Heart left ventricle (tissue), 16 donors: ENCODE measurements at regions not wholly inside any gene's neighbourhood (a gene's known extent, or its start where the extent isn't known, plus 50 kb on each side); places are given as distances from the start of the nearest gene placed in this dataset.

Experiments used
- ATAC-seq, 4 donors: fragments of 200-7000 bp; cut with Tn5 transposase; one replicate each; pipeline ENCODE4 v1.9.1; 2020 to 2022; ENCODE audit warnings: moderate library complexity in 4 of 4, mild to moderate bottlenecking in 3 of 4, moderate number of reproducible peaks in 1 of 4
- DNase-seq, 5 donors: peaks; one replicate each; pipeline ENCODE4 v3.0.0-alpha.2; 2020
- H3K27ac ChIP-seq, 12 donors: fragments of 200-600 bp; sonication (generic) in 4 of 12; one replicate each; pipeline versions ENCODE4 v1.5.0 to v1.8.0; 2016 to 2022; ENCODE audit warnings: mild to moderate bottlenecking in 2 of 12
- H3K27me3 ChIP-seq, 9 donors: fragments of 200-600 bp; sonication (generic) in 2 of 9; one replicate each; pipeline versions ENCODE4 v1.5.1 to v1.8.0; 2016 to 2022; ENCODE audit warnings: mild to moderate bottlenecking in 3 of 9
- H3K36me3 ChIP-seq, 9 donors: fragments of 200-600 bp; sonication (generic) in 2 of 9; one replicate each; pipeline versions ENCODE4 v1.5.0 to v1.8.0; 2018 to 2022; ENCODE audit warnings: mild to moderate bottlenecking in 2 of 9
- H3K4me1 ChIP-seq, 12 donors: fragments of 200-600 bp; sonication (generic) in 4 of 12; one replicate each; pipeline versions ENCODE4 v1.5.0 to v1.8.0; 2016 to 2022; ENCODE audit warnings: mild to moderate bottlenecking in 3 of 12
- H3K4me3 ChIP-seq, 12 donors: fragments of 200-600 bp; sonication (generic) in 4 of 12; one replicate each; pipeline versions ENCODE4 v1.5.0 to v1.8.0; 2017 to 2022; ENCODE audit warnings: mild to moderate bottlenecking in 9 of 12, moderate library complexity in 4 of 12
- H3K9me3 ChIP-seq, 12 donors: fragments of 200-600 bp; sonication (generic) in 4 of 12; one replicate each; pipeline versions ENCODE4 v1.5.0 to v1.8.0; 2016 to 2022; ENCODE audit warnings: mild to moderate bottlenecking in 1 of 12
- POLR2A ChIP-seq, 2 donors: fragments of 450-650 bp; IDR thresholded peaks; one replicate each; pipeline ENCODE4 v1.6.1; 2017; ENCODE audit warnings: antibody characterized with exemption in 2 of 2, mild to moderate bottlenecking in 2 of 2, moderate library complexity in 2 of 2
- whole genome bisulfite sequencing, 4 donors: extraction: QIAGEN DNeasy Blood & Tissue Kit in 2 of 4; methylation state at CpG; one replicate each; pipeline versions ENCODE4 v1.1.5 to v1.1.7; 2013 to 2018; 5-methylcytosine and 5-hydroxymethylcytosine counted together
- intact Hi-C, 10 donors: fragments of 100-400 bp; cut with DNase I; formaldehyde crosslinking; loops; one replicate each; pipeline versions ENCODE4 v1.11.1 to v1.14.2; 2022
- TF ChIP-seq, protein P1 (sequence below), 12 donors: fragments of 200-600 bp; sonication (generic) in 4 of 12; IDR thresholded peaks; one replicate each; pipeline versions ENCODE4 v1.5.0 to v1.8.0; 2018 to 2022; ENCODE audit warnings: antibody characterized with exemption in 12 of 12, mild to moderate bottlenecking in 5 of 12
- donor health status: ischemic (EF 13 %, LVEDD 7.1; RV severe dilation, severe dysfunction).
- donor health status: healthy with polysubstance abuse.
- donor health status: DM: no; HTN: yes; CAD: no.
- donor health status: DM: no; HTN: no; CAD: no.
- donor health status: ischemic (EF 25% LVEDD 6.9; RV normal size, moderate dysfunction).
- donor health status: ischemic (EF 25% LVEDD 5.7; RV mildly dilated, moderate dysfunction).
- donor health status: healthy.
- donor health status: DM: yes; HTN: yes; CAD: no.
- donor health status: ischemic (EF 35%, LVEDD 5.7; RV mildly dilated, moderate dysfunction).
- donor health status: nonischemic (EF 11% LVEDD 7.7; RV severe dilation, severe dysfunction).
- donor health status: DM: yes; HTN: yes; CAD: no.
- donor health status: PGD.
- donor health status: ischemic (EF 29% LVEDD 5.4; RV normal size, mild dysfunction).
- donor health status: nonischemic (EF 23%, LVEDD 6.1; RV moderate dilation, normal function).

GRCh38 chr11:32312206-32312817, 123.0 kb downstream of the WT1 start:
- 71 to 80% (median 78%) methylated on average over 6 of the region's 6 CpGs for WGBS, 4 donors
- no peak for DNase-seq
- TF ChIP-seq, protein P1, sequence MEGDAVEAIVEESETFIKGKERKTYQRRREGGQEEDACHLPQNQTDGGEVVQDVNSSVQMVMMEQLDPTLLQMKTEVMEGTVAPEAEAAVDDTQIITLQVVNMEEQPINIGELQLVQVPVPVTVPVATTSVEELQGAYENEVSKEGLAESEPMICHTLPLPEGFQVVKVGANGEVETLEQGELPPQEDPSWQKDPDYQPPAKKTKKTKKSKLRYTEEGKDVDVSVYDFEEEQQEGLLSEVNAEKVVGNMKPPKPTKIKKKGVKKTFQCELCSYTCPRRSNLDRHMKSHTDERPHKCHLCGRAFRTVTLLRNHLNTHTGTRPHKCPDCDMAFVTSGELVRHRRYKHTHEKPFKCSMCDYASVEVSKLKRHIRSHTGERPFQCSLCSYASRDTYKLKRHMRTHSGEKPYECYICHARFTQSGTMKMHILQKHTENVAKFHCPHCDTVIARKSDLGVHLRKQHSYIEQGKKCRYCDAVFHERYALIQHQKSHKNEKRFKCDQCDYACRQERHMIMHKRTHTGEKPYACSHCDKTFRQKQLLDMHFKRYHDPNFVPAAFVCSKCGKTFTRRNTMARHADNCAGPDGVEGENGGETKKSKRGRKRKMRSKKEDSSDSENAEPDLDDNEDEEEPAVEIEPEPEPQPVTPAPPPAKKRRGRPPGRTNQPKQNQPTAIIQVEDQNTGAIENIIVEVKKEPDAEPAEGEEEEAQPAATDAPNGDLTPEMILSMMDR (IDR thresholded peaks at IDR 0.05) = no peak
- no peak for TF ChIP-seq POLR2A (IDR thresholded peaks at IDR 0.05)
- Histone ChIP-seq H3K4me3 (no peak overlapping the region), H3K9me3 (no peaks in the 10 kb centered on the region), H3K4me1 (peaks cover 0 to 3% (median 0%) of the 10 kb centered on the region in 12 donors), H3K27ac (no peak overlapping the region), H3K36me3 (no peaks in the 10 kb centered on the region), H3K27me3 (peaks cover 0 to 16% (median 0%) of the 10 kb centered on the region in 9 donors)
- ATAC-seq = no peak
- intact Hi-C loops = no loop called here

DNA sequence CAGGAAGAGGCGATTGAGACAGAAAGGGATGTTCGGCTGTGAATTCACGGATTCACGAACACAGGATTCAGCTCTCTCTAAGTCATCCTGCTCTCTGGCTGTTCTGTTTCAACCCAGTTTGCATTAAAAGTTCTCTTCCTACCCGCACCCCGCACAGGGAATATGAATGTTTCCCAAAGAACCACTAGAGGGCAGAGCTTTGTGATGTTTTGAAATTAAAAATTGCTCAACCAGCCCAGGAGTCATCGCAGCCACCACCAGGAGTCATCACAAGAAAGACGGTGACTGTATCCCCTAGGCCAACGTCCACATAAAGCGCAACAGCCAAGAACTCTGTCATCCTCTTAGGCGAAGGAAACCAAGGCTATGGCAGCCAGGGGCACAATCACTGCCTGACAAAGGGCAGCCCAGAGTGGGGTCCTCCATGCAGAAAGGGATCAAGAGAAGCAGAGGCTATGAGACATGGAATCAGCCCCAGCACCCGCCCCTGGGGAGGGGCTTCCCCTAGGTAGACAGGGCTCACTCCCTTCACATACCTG, 122.4 kb downstream of the WT1 start:
- peak in 1 of 5 donors; percentile 32 for DNase-seq
- Histone ChIP-seq H3K27me3 (peaks cover 0 to 16% (median 0%) of the 10 kb centered on the region in 9 donors), H3K36me3 (no peaks in the 10 kb centered on the region), H3K9me3 (no peaks in the 10 kb centered on the region), H3K4me1 (peaks cover 0 to 3% (median 0%) of the 10 kb centered on the region in 12 donors), H3K4me3 (no peak overlapping the region), H3K27ac (no peak overlapping the region)
- TF ChIP-seq POLR2A (IDR thresholded peaks at IDR 0.05) = no peak
- TF ChIP-seq, protein P1 (IDR thresholded peaks at IDR 0.05) = peak; percentile 33 to 61 (median 46)
- ATAC-seq = peak in 3 of 4 donors; percentile 34 to 76 (median 73)
- WGBS, 4 donors = 29 to 43% (median 35%) methylated on average over 12 of the region's 12 CpGs
- intact Hi-C loops = no loop called here

GRCh38 chr11:32313477-32313876, 121.9 kb downstream of the WT1 start:
- peaks cover 0 to 16% (median 0%) of the 10 kb centered on the region in 9 donors for H3K27me3 ChIP-seq
- ATAC-seq (no peak), DNase-seq (no peak)
- H3K9me3 ChIP-seq = no peaks in the 10 kb centered on the region
- H3K36me3 ChIP-seq = no peaks in the 10 kb centered on the region
- TF ChIP-seq, protein P1 (IDR thresholded peaks at IDR 0.05) = no peak
- no peak for TF ChIP-seq POLR2A (IDR thresholded peaks at IDR 0.05)
- H3K4me1 ChIP-seq = peaks cover 0 to 3% (median 0%) of the 10 kb centered on the region in 12 donors
- intact Hi-C loops = no loop called here
- H3K4me3 ChIP-seq = no peak overlapping the region
- WGBS, 4 donors = 79 to 85% (median 82%) methylated on average over 3 to 6 of the region's 6 CpGs
- H3K27ac ChIP-seq = no peak overlapping the region

- Histone ChIP-seq H3K9me3 (no peaks in the 10 kb centered on the region), H3K36me3 (no peaks in the 10 kb centered on the region), H3K4me1 (peaks cover 0 to 3% (median 0%) of the 10 kb centered on the region in 12 donors), H3K27ac (no peak overlapping the region), H3K27me3 (peaks cover 0 to 20% (median 0%) of the 10 kb centered on the region in 9 donors), H3K4me3 (no peak overlapping the region)
- intact Hi-C loops = no loop called here
- TF ChIP-seq POLR2A (IDR thresholded peaks at IDR 0.05) = no peak
- TF ChIP-seq, protein P1 (IDR thresholded peaks at IDR 0.05) = no peak
- 83 to 91% (median 85%) methylated on average over 4 of the region's 4 CpGs for WGBS, 4 donors
- no peak for ATAC-seq
- no peak for DNase-seq
These were observed 120.2 kb downstream of the WT1 start for GRCh38 chr11:32315121-32315520.
